NCI-H510A (cell line): ENCODE measurements at regions not wholly inside any gene's neighbourhood (a gene's known extent, or its start where the extent isn't known, plus 50 kb on each side); places are given as distances from the start of the nearest gene placed in this dataset.

Experiments used
- DNase-seq: peaks from one replicate; lab custom pipeline; 2025; lab: John Stamatoyannopoulos, UW

GRCh38 chr5:92394936-92395335, 1011.8 kb upstream of the ARRDC3 start:
- DNase-seq: no peak

GRCh38 chr5:92390657-92391056, 1007.5 kb upstream of the ARRDC3 start:
- no peak for DNase-seq

DNA sequence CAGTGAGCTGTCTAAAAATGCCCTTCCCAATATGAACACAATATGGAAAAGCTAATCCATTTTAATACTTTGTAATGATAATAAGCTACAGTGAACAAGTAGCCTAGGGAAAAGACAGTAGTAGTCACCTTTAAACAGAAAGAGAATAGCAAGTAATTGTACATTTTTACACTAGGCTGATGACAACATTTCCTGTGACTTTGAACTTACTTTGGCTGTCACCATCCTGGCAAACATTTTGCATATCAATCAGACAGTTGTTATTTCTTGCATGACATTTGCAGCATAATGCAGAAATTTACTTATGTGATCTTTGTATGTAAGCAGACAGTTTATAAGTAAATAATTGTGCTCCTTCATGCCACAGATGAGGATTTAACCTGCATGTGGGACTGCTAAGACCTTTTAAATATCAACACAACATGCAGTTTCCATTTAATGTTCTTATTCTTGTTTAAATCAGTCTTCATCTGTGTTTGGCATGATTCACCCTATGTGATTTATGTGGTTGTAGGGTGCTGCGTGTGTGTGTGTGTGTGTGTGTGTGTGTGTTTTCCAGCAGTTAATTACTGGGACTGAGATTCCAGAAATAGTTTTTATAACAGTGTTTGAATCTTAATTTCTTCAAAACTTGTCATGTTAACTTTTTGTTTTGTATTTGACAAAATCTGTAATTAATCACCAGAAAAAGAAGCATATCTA, 997.1 kb upstream of the ARRDC3 start:
- DNase-seq: no peak

GRCh38 chr5:92378966-92379611, 996.0 kb upstream of the ARRDC3 start:
- DNase-seq: no peak

DNA sequence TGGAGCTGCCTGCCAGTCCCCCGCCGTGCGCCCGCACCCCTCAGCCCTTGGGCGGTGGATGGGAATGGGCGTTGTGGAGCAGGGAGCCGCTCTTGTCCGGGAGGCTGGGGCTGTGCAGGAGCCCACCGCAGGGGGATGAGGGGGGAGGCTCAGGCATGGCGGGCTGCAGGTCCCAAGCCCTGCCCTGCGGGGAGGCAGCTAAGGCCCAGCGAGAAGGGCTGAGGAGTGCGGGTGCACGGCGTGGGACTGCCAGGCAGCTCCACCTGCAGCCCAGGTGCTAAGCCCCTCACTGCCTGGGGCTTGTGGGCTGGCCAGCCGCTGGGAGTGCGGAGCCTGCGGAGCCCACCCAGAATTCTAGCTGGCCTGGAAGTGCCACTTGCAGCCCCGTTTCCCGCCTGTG, 991.7 kb upstream of the ARRDC3 start:
- no peak for DNase-seq

DNA sequence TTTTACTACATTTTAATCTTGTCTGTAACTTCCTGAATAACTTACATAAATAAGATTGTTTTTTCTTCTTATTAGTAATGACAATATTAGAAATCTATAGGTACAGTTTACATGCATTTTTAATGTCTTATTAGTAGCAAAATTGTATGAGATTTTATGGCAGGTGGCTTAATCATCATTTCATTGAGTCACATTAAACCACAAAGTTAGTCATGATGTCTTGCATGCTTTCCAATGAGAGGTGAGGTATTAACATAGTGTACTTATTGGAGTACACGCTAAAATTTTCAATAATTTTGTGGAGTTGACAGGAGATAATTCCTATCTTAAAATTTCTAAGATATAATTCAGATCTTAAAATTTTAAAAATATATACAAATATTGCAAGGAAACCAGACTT, 989.6 kb upstream of the ARRDC3 start:
- no peak for DNase-seq

- DNase-seq: no peak
These were observed 988.7 kb upstream of the ARRDC3 start for GRCh38 chr5:92371889-92372235.

GRCh38 chr5:92371171-92371888, 988.2 kb upstream of the ARRDC3 start:
- no peak for DNase-seq

GRCh38 chr5:92370032-92370431, 986.9 kb upstream of the ARRDC3 start:
- no peak for DNase-seq

DNA sequence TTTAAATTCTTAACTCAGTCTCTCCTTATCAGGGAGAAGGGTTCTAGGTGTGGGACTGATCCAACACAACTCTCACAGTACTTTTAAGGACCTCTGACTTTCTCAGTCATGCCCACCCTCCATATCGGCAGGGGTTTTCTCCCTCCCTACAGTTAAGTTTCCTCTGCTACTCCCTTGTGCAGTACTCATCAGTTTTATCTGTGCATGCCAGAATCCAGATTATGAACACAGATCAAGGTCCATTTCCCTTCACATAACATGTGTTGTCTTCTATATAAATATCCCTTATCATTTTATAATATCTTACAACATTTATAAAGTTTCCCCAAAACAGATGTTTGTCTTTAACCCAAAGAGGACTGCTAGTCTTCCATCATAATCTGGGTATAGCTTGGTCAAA, 986.5 kb upstream of the ARRDC3 start:
- no peak for DNase-seq

DNA sequence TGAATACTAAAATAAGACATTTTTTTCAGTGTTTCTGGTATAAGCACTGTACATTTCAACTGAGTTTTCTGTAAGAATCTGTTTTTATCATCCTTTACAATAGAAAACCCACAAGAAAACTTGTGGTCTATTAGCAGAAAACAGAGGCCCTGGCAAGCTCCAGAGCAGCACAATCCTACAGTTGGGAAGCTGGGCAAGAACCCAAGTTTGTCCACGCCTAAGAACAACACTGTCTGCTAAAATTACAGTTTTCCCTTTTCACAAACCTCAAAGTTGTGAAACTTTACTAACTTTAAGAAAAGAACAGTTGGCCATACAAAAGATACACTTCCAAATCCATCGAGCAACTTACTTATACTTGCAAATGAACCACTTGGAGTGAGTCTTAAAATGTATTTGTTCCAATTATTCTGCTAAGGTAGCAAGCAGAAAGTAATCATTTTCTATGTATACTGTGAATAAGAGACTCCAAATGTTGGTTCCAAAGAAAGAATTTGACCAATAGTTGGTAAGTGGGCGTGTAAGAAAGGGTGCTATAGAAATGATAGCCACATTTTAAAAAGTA, 982.0 kb upstream of the ARRDC3 start:
- no peak for DNase-seq

- DNase-seq: no peak
These were observed 970.3 kb upstream of the ARRDC3 start for GRCh38 chr5:92353107-92354030.

GRCh38 chr5:92337772-92338234, 954.7 kb upstream of the ARRDC3 start:
- DNase-seq: no peak

DNA sequence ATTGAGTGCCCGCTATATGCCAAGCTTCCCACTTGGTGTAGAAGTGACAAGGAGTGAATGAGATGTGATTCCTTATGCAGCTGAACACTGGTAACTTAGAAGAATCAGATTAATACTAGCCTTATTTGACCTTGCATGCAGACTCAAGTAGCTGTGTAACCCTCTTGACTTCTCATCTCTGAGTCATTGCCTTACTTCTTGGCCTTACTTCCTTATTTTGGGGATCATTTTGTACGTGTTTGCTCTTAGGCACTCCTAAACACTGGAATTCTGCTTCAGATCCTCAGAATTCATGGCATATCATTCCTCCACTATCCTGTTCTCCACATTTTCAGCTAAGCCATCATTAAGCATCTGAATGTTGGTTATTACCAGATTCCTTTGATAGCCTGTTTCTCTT, 948.9 kb upstream of the ARRDC3 start:
- DNase-seq: no peak

- DNase-seq: no peak
These were observed 947.2 kb upstream of the ARRDC3 start for GRCh38 chr5:92330365-92330764.

DNA sequence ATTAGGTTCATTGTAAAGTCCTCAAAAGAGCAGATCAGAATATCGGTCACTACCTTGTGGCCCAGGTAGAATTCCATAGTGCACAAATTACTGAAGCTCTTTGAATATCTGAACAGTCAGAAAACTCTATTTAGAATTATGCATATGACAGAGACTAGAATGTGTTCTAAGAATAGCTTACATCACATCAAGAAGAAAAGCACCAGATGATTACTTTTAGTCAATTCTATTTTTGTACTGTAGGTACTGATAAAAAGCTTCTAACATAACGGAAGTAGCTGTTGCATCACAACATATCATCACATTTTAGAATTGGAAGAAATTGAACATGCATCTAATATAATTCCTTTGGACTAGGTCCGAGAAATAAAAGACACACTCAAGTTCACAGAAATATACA, 946.6 kb upstream of the ARRDC3 start:
- DNase-seq: no peak

DNA sequence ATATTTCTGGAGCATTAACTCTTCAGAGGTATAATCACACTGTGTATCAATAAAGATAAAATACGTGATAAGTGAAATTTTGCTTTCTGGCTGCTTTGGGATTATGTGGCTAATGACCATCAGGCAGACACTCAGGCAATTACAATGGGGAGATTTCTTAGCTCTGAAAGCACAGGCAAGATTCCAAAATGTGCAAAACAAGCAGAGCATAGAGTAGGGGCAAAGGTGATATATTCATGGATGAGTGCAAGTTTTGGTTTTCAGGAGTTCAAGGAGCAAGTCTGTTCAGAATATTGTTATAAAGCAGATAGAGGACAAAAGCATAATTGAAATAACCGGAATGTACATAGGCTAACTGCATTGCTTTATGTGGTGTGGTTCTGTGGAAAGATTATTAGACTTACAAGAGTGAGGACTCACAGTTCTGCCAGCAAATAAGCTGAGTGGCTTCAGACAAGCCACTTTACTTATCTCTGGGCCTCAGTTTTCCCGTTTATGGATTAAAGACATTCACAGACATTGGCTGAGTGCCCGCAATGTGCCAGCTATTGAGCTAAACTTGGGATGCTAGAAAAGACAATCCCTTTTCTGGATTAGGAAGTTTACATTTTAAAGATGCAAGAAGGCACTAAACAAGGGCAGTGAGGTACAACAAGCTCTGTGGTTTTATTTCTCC, 945.6 kb upstream of the ARRDC3 start:
- DNase-seq: no peak

DNA sequence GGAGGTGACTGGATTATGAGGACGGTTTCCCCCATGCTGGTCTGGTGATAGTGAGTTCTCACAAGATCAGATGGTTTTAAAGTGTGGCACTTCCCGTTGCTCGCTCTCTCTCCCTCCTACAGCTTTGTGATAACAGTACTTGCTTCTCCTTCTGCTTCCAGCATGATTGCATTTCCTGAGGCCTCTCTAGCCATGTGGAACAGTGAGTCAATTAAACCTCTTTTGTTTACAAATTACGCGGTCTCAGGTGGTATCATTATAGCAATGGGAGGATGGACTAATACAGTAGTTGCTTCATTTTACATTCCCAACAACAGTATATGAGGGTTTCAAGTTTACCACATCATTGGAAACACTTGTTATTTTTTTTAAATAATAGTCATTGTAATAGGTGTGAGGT, 937.3 kb upstream of the ARRDC3 start:
- no peak for DNase-seq

DNA sequence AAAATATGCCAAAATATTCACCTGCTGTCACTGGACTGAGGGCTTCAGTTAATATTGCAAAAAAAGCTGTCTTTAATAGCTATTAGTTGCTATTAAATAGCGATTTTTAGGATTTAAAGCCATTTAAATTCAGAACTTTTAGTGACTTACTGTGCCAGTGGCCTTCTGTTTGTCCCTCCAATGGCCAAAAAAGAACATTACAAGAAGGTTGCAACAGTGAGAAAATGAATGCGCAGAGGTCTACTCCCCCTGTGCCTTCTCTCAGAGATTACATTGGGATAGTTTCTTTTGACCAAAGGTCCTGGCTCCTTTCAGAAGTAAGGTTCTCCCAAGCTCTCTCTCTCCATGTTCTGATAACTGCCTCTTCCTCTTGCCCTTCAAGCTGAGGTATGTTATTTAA, 930.3 kb upstream of the ARRDC3 start:
- DNase-seq: no peak

- no peak for DNase-seq
These were observed 926.3 kb upstream of the ARRDC3 start for GRCh38 chr5:92309336-92309991.

GRCh38 chr5:92308679-92309078, 925.6 kb upstream of the ARRDC3 start:
- DNase-seq: no peak
